ENCODE measurements at regions not wholly inside any gene's neighbourhood (a gene's known extent, or its start where the extent isn't known, plus 50 kb on each side); places are given as distances from the start of the nearest gene placed in this dataset.

DNA sequence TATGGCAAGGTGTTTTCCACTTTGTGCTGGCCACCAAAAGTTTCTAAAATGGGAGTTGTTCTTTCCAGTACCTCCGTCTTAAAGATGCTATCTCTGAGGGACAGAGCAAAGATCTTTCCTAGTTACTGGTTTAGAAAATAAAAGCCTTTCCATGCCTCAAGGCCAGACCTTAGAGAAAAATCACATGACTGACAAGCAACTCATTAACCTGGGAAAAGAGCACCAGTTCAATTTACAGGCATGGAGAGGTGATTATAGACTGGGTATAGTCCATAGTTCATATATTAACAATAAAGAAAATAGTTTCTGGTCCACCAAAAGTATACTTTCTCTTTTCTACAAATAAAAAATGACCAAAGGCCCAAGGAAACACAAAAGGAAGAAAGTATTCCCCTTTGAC lies 230.7 kb downstream of the TOX3 start:
- Histone ChIP-seq H3K36me3 (replicated peaks in 1 of 2; ENCODE audit: insufficient read depth in 1 of 2, low read depth in 2 of 2) (no peaks in the 10 kb centered on the region), H3K27ac (no peak overlapping the region), H3K9me3 (no peaks in the 10 kb centered on the region), H3K27me3 (no peaks in the 10 kb centered on the region), H3K4me3 (no peak overlapping the region), H3K4me1 (no peaks in the 10 kb centered on the region)
- intact Hi-C loops (cut with DNase I), result no loop called here
- ATAC-seq (no peak), DNase-seq (no peak)
- WGBS, 2 donors, result 26 to 39% methylated on average over 1 of the region's 1 CpG
- TF ChIP-seq POLR2A (IDR thresholded peaks at IDR 0.05), result no peak

- intact Hi-C loops (cut with DNase I), result no loop called here
- no peaks in the 10 kb centered on the region for H3K4me1 ChIP-seq
- TF ChIP-seq, protein P1, sequence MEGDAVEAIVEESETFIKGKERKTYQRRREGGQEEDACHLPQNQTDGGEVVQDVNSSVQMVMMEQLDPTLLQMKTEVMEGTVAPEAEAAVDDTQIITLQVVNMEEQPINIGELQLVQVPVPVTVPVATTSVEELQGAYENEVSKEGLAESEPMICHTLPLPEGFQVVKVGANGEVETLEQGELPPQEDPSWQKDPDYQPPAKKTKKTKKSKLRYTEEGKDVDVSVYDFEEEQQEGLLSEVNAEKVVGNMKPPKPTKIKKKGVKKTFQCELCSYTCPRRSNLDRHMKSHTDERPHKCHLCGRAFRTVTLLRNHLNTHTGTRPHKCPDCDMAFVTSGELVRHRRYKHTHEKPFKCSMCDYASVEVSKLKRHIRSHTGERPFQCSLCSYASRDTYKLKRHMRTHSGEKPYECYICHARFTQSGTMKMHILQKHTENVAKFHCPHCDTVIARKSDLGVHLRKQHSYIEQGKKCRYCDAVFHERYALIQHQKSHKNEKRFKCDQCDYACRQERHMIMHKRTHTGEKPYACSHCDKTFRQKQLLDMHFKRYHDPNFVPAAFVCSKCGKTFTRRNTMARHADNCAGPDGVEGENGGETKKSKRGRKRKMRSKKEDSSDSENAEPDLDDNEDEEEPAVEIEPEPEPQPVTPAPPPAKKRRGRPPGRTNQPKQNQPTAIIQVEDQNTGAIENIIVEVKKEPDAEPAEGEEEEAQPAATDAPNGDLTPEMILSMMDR (IDR thresholded peaks at IDR 0.05), result no peak
- TF ChIP-seq POLR2A (IDR thresholded peaks at IDR 0.05), result no peak
- no peaks in the 10 kb centered on the region for H3K9me3 ChIP-seq
- 94 to 100% methylated on average over 1 of the region's 1 CpG for WGBS, 2 donors
- no peak for ATAC-seq
- no peak overlapping the region for H3K4me3 ChIP-seq
- H3K27me3 ChIP-seq, result no peaks in the 10 kb centered on the region
- H3K36me3 ChIP-seq (replicated peaks in 1 of 2; ENCODE audit: insufficient read depth in 1 of 2, low read depth in 2 of 2), result no peaks in the 10 kb centered on the region
- DNase-seq, result no peak
- H3K27ac ChIP-seq, result no peak overlapping the region
Measured at GRCh38 chr16:52312716-52313115, 234.2 kb downstream of the TOX3 start.

- no peaks in the 10 kb centered on the region for H3K27me3 ChIP-seq
- H3K36me3 ChIP-seq (replicated peaks in 1 of 2; ENCODE audit: insufficient read depth in 1 of 2, low read depth in 2 of 2), result no peaks in the 10 kb centered on the region
- no peaks in the 10 kb centered on the region for H3K4me1 ChIP-seq
- H3K27ac ChIP-seq, result no peak overlapping the region
- H3K4me3 ChIP-seq, result no peak overlapping the region
- no peaks in the 10 kb centered on the region for H3K9me3 ChIP-seq
- TF ChIP-seq POLR2A (IDR thresholded peaks at IDR 0.05), result no peak
- TF ChIP-seq, protein P1 (IDR thresholded peaks at IDR 0.05), result no peak
- DNase-seq, result no peak
- 81 to 82% methylated on average over 6 of the region's 6 CpGs for WGBS, 2 donors
- intact Hi-C loops (cut with DNase I), result no loop called here
- ATAC-seq, result no peak
Measured at GRCh38 chr16:52309446-52310416, 237.2 kb downstream of the TOX3 start.

DNA sequence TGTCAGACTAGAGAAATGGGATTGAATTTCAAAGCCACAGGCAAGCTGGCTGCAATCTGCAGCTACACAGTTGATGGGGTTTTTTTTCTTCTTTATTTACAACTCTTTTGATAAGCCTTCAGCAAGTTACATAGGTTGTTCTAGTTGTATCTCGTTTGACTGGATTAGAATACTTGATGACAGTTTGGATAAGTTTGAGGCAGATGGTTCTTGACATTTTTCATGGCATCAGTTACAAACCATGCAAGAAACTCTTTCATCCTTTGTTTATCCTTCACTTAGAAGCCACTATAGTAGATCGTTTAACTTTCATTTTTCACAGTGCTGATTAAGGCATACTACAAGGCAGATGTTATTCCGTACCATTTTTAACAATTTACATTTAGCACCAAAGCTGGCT lies 238.9 kb downstream of the TOX3 start:
- H3K4me1 ChIP-seq, result no peaks in the 10 kb centered on the region
- intact Hi-C loops (cut with DNase I), result no loop called here
- 5 to 12% methylated on average over 3 of the region's 3 CpGs for WGBS, 2 donors
- no peaks in the 10 kb centered on the region for H3K9me3 ChIP-seq
- H3K27me3 ChIP-seq, result no peaks in the 10 kb centered on the region
- H3K4me3 ChIP-seq, result no peak overlapping the region
- TF ChIP-seq, protein P1 (IDR thresholded peaks at IDR 0.05), result no peak
- TF ChIP-seq POLR2A (IDR thresholded peaks at IDR 0.05), result no peak
- ATAC-seq (no peak), DNase-seq (no peak)
- no peak overlapping the region for H3K27ac ChIP-seq
- H3K36me3 ChIP-seq (replicated peaks in 1 of 2; ENCODE audit: insufficient read depth in 1 of 2, low read depth in 2 of 2), result no peaks in the 10 kb centered on the region

DNA sequence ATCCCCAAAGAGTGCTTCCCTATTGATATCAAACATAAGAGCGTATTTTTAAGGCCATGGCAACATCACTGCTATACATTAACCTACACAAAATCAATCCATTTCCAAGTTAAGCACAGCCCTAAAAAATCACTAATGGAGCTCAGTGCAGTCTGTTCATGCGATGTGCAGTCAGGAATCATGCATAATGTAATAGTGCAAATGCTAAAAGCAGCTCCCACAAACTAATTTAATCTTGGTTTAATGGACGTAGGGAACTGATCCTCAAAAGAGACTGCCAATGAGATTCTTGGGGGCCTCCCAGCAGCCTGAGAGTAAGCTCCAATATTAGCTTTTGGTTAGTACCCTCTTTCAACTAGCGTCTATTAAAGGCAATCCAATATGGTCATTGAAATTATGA lies 245.9 kb downstream of the TOX3 start:
- 79 to 89% methylated on average over 4 of the region's 4 CpGs for WGBS, 2 donors
- intact Hi-C loops (cut with DNase I), result no loop called here
- no peaks in the 10 kb centered on the region for H3K4me1 ChIP-seq
- H3K4me3 ChIP-seq, result no peak overlapping the region
- no peak for ATAC-seq
- no peak for TF ChIP-seq POLR2A (IDR thresholded peaks at IDR 0.05)
- TF ChIP-seq, protein P1 (IDR thresholded peaks at IDR 0.05), result no peak
- H3K27ac ChIP-seq, result no peak overlapping the region
- H3K9me3 ChIP-seq, result no peaks in the 10 kb centered on the region
- no peaks in the 10 kb centered on the region for H3K36me3 ChIP-seq (replicated peaks in 1 of 2; ENCODE audit: insufficient read depth in 1 of 2, low read depth in 2 of 2)
- H3K27me3 ChIP-seq, result no peaks in the 10 kb centered on the region
- DNase-seq, result no peak
